DND-41 (cell line): ENCODE measurements at regions not wholly inside any gene's neighbourhood (a gene's known extent, or its start where the extent isn't known, plus 50 kb on each side); places are given as distances from the start of the nearest gene placed in this dataset.

Source experiments
- ATAC-seq: fragments of 200-7000 bp; cut with Tn5 transposase; 3 replicates; pipeline ENCODE4 v1.9.1; 2021; ENCODE audit warnings: low read depth; ENCODE audit not compliant: insufficient read depth
- DNase-seq: peaks from one replicate; pipeline ENCODE4 v3.0.0-alpha.2; 2020
- H2AFZ ChIP-seq: 2 replicates; pipeline ENCODE4 v1.6.0; 2012; ENCODE audit warnings: low read depth, low read length
- H3K27ac ChIP-seq: 2 replicates; pipeline ENCODE4 v1.5.1; 2012; ENCODE audit warnings: low read length, inconsistent platforms
- H3K27me3 ChIP-seq: fragments of 200-600 bp; sonication (generic); 2 replicates; pipeline ENCODE4 v1.6.0; 2012; ENCODE audit warnings: low read length, mild to moderate bottlenecking, inconsistent platforms; ENCODE audit not compliant: insufficient read depth, poor library complexity
- H3K36me3 ChIP-seq: 2 replicates; pipeline ENCODE4 v1.5.1; 2012; ENCODE audit warnings: low read length, inconsistent platforms; ENCODE audit not compliant: insufficient read depth
- H3K4me1 ChIP-seq: 2 replicates; pipeline ENCODE4 v1.5.1; 2012; ENCODE audit warnings: mild to moderate bottlenecking, low read length; ENCODE audit not compliant: insufficient read depth
- H3K4me2 ChIP-seq: 2 replicates; pipeline ENCODE4 v1.6.0; 2012; ENCODE audit warnings: mild to moderate bottlenecking, moderate library complexity, low read length, inconsistent platforms; ENCODE audit not compliant: insufficient read depth
- H3K4me3 ChIP-seq, 2 experiments: fragments of 200-600 bp in 1 of 2; shearing (Covaris generic) in 1 of 2; 2 replicates each; pipeline ENCODE4 v1.5.1; 2012 to 2016; ENCODE audit warnings: inconsistent platforms in 2 of 2, low read length in 2 of 2, mild to moderate bottlenecking in 2 of 2, low read depth in 1 of 2, moderate library complexity in 1 of 2
- H3K79me2 ChIP-seq: 2 replicates; pipeline ENCODE4 v1.6.0; 2012; ENCODE audit warnings: low read length, inconsistent platforms; ENCODE audit not compliant: insufficient read depth
- H3K9ac ChIP-seq: 2 replicates; pipeline ENCODE4 v1.6.0; 2012; ENCODE audit warnings: low read depth, mild to moderate bottlenecking, inconsistent platforms, low read length, moderate library complexity
- H3K9me3 ChIP-seq: 2 replicates; pipeline ENCODE4 v1.5.1; 2012; ENCODE audit warnings: low read length, moderate library complexity, mild to moderate bottlenecking, inconsistent platforms; ENCODE audit not compliant: insufficient read depth, severe bottlenecking
- H4K20me1 ChIP-seq: 2 replicates; pipeline ENCODE4 v1.6.0; 2012; ENCODE audit warnings: low read length; ENCODE audit not compliant: insufficient read depth
- CTCF ChIP-seq: IDR thresholded peaks from 2 replicates; pipeline ENCODE4 v1.5.1; 2012; ENCODE audit warnings: borderline replicate concordance, low read length, moderate library complexity, mild to moderate bottlenecking; ENCODE audit not compliant: poor library complexity, severe bottlenecking; ENCODE audit errors: extremely low read depth
- EZH2 ChIP-seq: IDR thresholded peaks from 3 replicates; pipeline ENCODE4 v1.6.1; 2012; ENCODE audit warnings: borderline replicate concordance, low read depth, mild to moderate bottlenecking, moderate library complexity, low read length, inconsistent platforms; ENCODE audit not compliant: severe bottlenecking

GRCh38 chr16:54493594-54493993, 207.0 kb upstream of the IRX3 start:
- ATAC-seq (no peak), DNase-seq (no peak)
- Histone ChIP-seq H3K79me2 (no peaks in the 10 kb centered on the region), H3K4me2 (no peak overlapping the region), H3K4me1 (no peaks in the 10 kb centered on the region), H3K4me3 (no peak overlapping the region), H3K36me3 (no peaks in the 10 kb centered on the region), H3K27me3 (no peaks in the 10 kb centered on the region), H4K20me1 (no peaks in the 10 kb centered on the region), H3K9ac (no peak overlapping the region), H3K27ac (no peak overlapping the region), H2AFZ (no peak overlapping the region), H3K9me3 (peaks cover 11% of the 10 kb centered on the region)
- TF ChIP-seq EZH2 (no peak), CTCF (no peak)

GRCh38 chr16:54493061-54493460, 206.5 kb upstream of the IRX3 start:
- ATAC-seq (no peak), DNase-seq (no peak)
- Histone ChIP-seq H3K79me2 (no peaks in the 10 kb centered on the region), H2AFZ (no peak overlapping the region), H3K4me2 (no peak overlapping the region), H3K9ac (no peak overlapping the region), H3K36me3 (no peaks in the 10 kb centered on the region), H4K20me1 (no peaks in the 10 kb centered on the region), H3K9me3 (peaks cover 7% of the 10 kb centered on the region), H3K4me1 (no peaks in the 10 kb centered on the region), H3K4me3 (no peak overlapping the region), H3K27ac (no peak overlapping the region), H3K27me3 (no peaks in the 10 kb centered on the region)
- no peak for TF ChIP-seq EZH2
- no peak for TF ChIP-seq CTCF

- no peaks in the 10 kb centered on the region for H3K9me3 ChIP-seq
- ATAC-seq (no peak), DNase-seq (no peak)
- no peak overlapping the region for H3K4me2 ChIP-seq
- no peak for TF ChIP-seq EZH2
- no peak for TF ChIP-seq CTCF
- no peak overlapping the region for H3K27ac ChIP-seq
- H4K20me1 ChIP-seq = no peaks in the 10 kb centered on the region
- H3K4me1 ChIP-seq = no peaks in the 10 kb centered on the region
- H3K4me3 ChIP-seq = no peak overlapping the region
- H3K36me3 ChIP-seq = no peaks in the 10 kb centered on the region
- no peak overlapping the region for H2AFZ ChIP-seq
- H3K27me3 ChIP-seq = no peaks in the 10 kb centered on the region
- H3K9ac ChIP-seq = no peak overlapping the region
- no peaks in the 10 kb centered on the region for H3K79me2 ChIP-seq
Measured at GRCh38 chr16:54490112-54490488, 203.5 kb upstream of the IRX3 start.
